ENCODE measurements at regions not wholly inside any gene's neighbourhood (a gene's known extent, or its start where the extent isn't known, plus 50 kb on each side); places are given as distances from the start of the nearest gene placed in this dataset.

GRCh38 chr1:29753771-29754572 is 517.6 kb downstream of the PTPRU start:
- Histone ChIP-seq H3K27me3 (ENCODE audit: control insufficient read depth, insufficient read depth, low read length, poor library complexity, severe bottlenecking) (peaks cover 6% of the 10 kb centered on the region), H3K36me3 (ENCODE audit: control insufficient read depth, insufficient read depth, low read length) (no peaks in the 10 kb centered on the region), H3K9me3 (ENCODE audit: control insufficient read depth, low read length) (no peaks in the 10 kb centered on the region), H3K9ac (ENCODE audit: extremely low read depth, low read length, poor library complexity, severe bottlenecking) (no peak overlapping the region), H3K27ac (ENCODE audit: low read depth, low read length) (no peak overlapping the region), H3K4me1 (ENCODE audit: control insufficient read depth, insufficient read depth, low read length) (peaks cover 4% of the 10 kb centered on the region), H3K4me3 (ENCODE audit: low read length) (no peak overlapping the region)
- peak; percentile 20 for DNase-seq
- Mint-ChIP-seq H3K9me3 (no peaks in the 10 kb centered on the region), H3K27ac (no peak overlapping the region), H3K27me3 (ENCODE audit: insufficient read depth) (peaks cover 4% of the 10 kb centered on the region), H3K4me1 (peaks cover 5% of the 10 kb centered on the region), H3K36me3 (ENCODE audit: low read depth) (no peaks in the 10 kb centered on the region), H3K4me3 (no peak overlapping the region)
- TF ChIP-seq, protein P1, sequence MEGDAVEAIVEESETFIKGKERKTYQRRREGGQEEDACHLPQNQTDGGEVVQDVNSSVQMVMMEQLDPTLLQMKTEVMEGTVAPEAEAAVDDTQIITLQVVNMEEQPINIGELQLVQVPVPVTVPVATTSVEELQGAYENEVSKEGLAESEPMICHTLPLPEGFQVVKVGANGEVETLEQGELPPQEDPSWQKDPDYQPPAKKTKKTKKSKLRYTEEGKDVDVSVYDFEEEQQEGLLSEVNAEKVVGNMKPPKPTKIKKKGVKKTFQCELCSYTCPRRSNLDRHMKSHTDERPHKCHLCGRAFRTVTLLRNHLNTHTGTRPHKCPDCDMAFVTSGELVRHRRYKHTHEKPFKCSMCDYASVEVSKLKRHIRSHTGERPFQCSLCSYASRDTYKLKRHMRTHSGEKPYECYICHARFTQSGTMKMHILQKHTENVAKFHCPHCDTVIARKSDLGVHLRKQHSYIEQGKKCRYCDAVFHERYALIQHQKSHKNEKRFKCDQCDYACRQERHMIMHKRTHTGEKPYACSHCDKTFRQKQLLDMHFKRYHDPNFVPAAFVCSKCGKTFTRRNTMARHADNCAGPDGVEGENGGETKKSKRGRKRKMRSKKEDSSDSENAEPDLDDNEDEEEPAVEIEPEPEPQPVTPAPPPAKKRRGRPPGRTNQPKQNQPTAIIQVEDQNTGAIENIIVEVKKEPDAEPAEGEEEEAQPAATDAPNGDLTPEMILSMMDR (conservative IDR thresholded peaks at IDR 0.05) = no peak
- 73 to 82% methylated on average over 2 to 3 of the region's 3 CpGs for WGBS, 2 experiments (ENCODE audit: insufficient coverage in 1 of 2, insufficient read length in 1 of 2)

GRCh38 chr1:29753244-29753643 is 516.9 kb downstream of the PTPRU start:
- peaks cover 6% of the 10 kb centered on the region for H3K27me3 ChIP-seq (ENCODE audit: control insufficient read depth, insufficient read depth, low read length, poor library complexity, severe bottlenecking)
- H3K27me3 Mint-ChIP-seq (ENCODE audit: insufficient read depth) = peaks cover 4% of the 10 kb centered on the region
- no peak overlapping the region for H3K27ac ChIP-seq (ENCODE audit: low read depth, low read length)
- H3K4me3 Mint-ChIP-seq = no peak overlapping the region
- no peak overlapping the region for H3K9ac ChIP-seq (ENCODE audit: extremely low read depth, low read length, poor library complexity, severe bottlenecking)
- no peak overlapping the region for H3K4me3 ChIP-seq (ENCODE audit: low read length)
- WGBS, 2 experiments (ENCODE audit: insufficient coverage in 1 of 2, insufficient read length in 1 of 2) = 65% methylated on average over 1 of the region's 1 CpG; no CpG with 5 or more reads in 1 of the 2 experiments
- peak; percentile 4 for DNase-seq
- no peaks in the 10 kb centered on the region for H3K4me1 ChIP-seq (ENCODE audit: control insufficient read depth, insufficient read depth, low read length)
- no peak overlapping the region for H3K27ac Mint-ChIP-seq
- no peaks in the 10 kb centered on the region for H3K36me3 Mint-ChIP-seq (ENCODE audit: low read depth)
- TF ChIP-seq, protein P1 (conservative IDR thresholded peaks at IDR 0.05) = no peak
- H3K9me3 Mint-ChIP-seq = no peaks in the 10 kb centered on the region
- H3K4me1 Mint-ChIP-seq = no peaks in the 10 kb centered on the region
- H3K36me3 ChIP-seq (ENCODE audit: control insufficient read depth, insufficient read depth, low read length) = no peaks in the 10 kb centered on the region
- H3K9me3 ChIP-seq (ENCODE audit: control insufficient read depth, low read length) = no peaks in the 10 kb centered on the region

DNA sequence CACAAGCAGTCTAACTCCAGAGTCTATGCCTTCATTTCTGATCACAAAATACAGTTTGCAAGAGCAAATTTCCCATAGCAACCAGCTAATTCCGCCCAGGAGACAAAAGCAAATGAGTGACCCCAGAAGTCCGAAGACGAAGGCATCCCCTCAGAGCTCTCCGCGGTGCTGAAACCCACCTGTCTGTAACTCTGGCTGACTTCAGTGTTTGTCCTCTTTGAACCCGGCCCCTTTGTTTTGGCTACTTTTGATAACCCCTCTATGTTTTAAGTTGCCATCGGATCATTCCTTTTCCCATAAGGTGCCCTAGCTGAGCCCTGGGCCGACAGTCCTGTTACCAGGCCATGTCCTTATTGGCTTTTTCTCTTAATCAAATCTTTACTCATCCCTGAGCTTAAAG is 515.8 kb downstream of the PTPRU start:
- H3K4me1 Mint-ChIP-seq = no peaks in the 10 kb centered on the region
- Histone ChIP-seq H3K36me3 (ENCODE audit: control insufficient read depth, insufficient read depth, low read length) (no peaks in the 10 kb centered on the region), H3K9ac (ENCODE audit: extremely low read depth, low read length, poor library complexity, severe bottlenecking) (no peak overlapping the region), H3K4me1 (ENCODE audit: control insufficient read depth, insufficient read depth, low read length) (no peaks in the 10 kb centered on the region), H3K27ac (ENCODE audit: low read depth, low read length) (no peak overlapping the region), H3K9me3 (ENCODE audit: control insufficient read depth, low read length) (no peaks in the 10 kb centered on the region), H3K4me3 (ENCODE audit: low read length) (no peak overlapping the region), H3K27me3 (ENCODE audit: control insufficient read depth, insufficient read depth, low read length, poor library complexity, severe bottlenecking) (peaks cover 6% of the 10 kb centered on the region)
- no peaks in the 10 kb centered on the region for H3K36me3 Mint-ChIP-seq (ENCODE audit: low read depth)
- TF ChIP-seq, protein P1 (conservative IDR thresholded peaks at IDR 0.05) = no peak
- H3K9me3 Mint-ChIP-seq = no peaks in the 10 kb centered on the region
- DNase-seq = peak; percentile 82
- no peak overlapping the region for H3K27ac Mint-ChIP-seq
- no peak overlapping the region for H3K4me3 Mint-ChIP-seq
- peaks cover 4% of the 10 kb centered on the region for H3K27me3 Mint-ChIP-seq (ENCODE audit: insufficient read depth)
- 19 to 26% methylated on average over 7 to 8 of the region's 8 CpGs for WGBS, 2 experiments (ENCODE audit: insufficient coverage in 1 of 2, insufficient read length in 1 of 2)

Measured in endodermal cell (in vitro differentiated cells).